Pancreas (tissue), 10 donors: ENCODE measurements at regions not wholly inside any gene's neighbourhood (a gene's known extent, or its start where the extent isn't known, plus 50 kb on each side); places are given as distances from the start of the nearest gene placed in this dataset.

ENCODE experiments used
- ATAC-seq, 4 donors: fragments of 200-7000 bp; cut with Tn5 transposase; one replicate each; pipeline versions ENCODE4 v1.8.0 to v1.9.1; 2020; ENCODE audit warnings: mild to moderate bottlenecking in 4 of 4, moderate library complexity in 4 of 4
- DNase-seq, 6 donors: peaks; one replicate each; pipeline ENCODE4 v3.0.0-alpha.2; 2020
- FAIRE-seq: peaks from 2 replicates; lab custom pipeline; 2012; peaks lifted over from hg19 to GRCh38; lab: Jason Lieb, UNC
- H3K27ac ChIP-seq, 4 donors: fragments of 200-600 bp; sonication (generic); 1 replicate in 3 of 4; 2 replicates in 1 of 4; pipeline versions ENCODE4 v1.5.0 to v1.8.0; 2020
- H3K27me3 ChIP-seq, 4 donors: fragments of 200-600 bp; one replicate each; pipeline ENCODE4 v1.8.0; 2021
- H3K36me3 ChIP-seq, 3 donors: fragments of 200-600 bp; sonication (generic) in 1 of 3; one replicate each; pipeline versions ENCODE4 v1.5.0 to v1.8.0; 2020 to 2021
- H3K4me1 ChIP-seq, 3 donors: fragments of 200-600 bp; one replicate each; pipeline ENCODE4 v1.8.0; 2021
- H3K4me3 ChIP-seq, 4 donors: fragments of 200-600 bp; sonication (generic) in 2 of 4; one replicate each; pipeline versions ENCODE4 v1.5.0 to v1.8.0; 2020 to 2021
- H3K9me3 ChIP-seq, 4 donors: fragments of 200-600 bp; one replicate each; pipeline ENCODE4 v1.8.0; 2021
- CTCF ChIP-seq, 4 donors: fragments of 200-600 bp; sonication (generic) in 3 of 4; IDR thresholded peaks; one replicate each; pipeline versions ENCODE4 v1.5.0 to v1.8.0; 2021; ENCODE audit warnings: antibody characterized with exemption in 4 of 4
- WGBS, 2 donors: extraction: QIAGEN DNeasy Blood & Tissue Kit; methylation state at CpG; one replicate each; pipeline ENCODE4 v1.1.7; 2013; 5-methylcytosine and 5-hydroxymethylcytosine counted together
- intact Hi-C, 3 donors: fragments of 100-400 bp; cut with DNase I; formaldehyde crosslinking; loops; one replicate each; pipeline versions ENCODE4 v1.11.1 to v1.14.2; 2022
- donor health status: healthy with polysubstance abuse.
- donor health status: DM: no; HTN: no; CAD: no; lungs with moderate emphysema.
- donor health status: DM: no; HTN: no; CAD: no.
- donor health status: control.
- donor health status: control.
- donor health status: Bipolar disorder and iron deficiency.
- donor health status: DM: yes; HTN: yes; CAD: no.
- donor health status: DM: no; HTN: no; CAD: no.
- donor health status: DM: no; HTN: no; CAD: no.
- donor health status: DM: yes; HTN: yes; CAD: no.

GRCh38 chr5:148897842-148898241 lies 71.4 kb downstream of the ADRB2 start:
- H3K4me1 ChIP-seq: no peaks in the 10 kb centered on the region
- H3K27ac ChIP-seq: no peak overlapping the region
- DNase-seq: no peak
- no peaks in the 10 kb centered on the region for H3K9me3 ChIP-seq
- H3K4me3 ChIP-seq: no peak overlapping the region
- FAIRE-seq: no peak
- H3K36me3 ChIP-seq: no peaks in the 10 kb centered on the region
- no peak for TF ChIP-seq CTCF (IDR thresholded peaks at IDR 0.05)
- 76 to 81% methylated on average over 9 of the region's 9 CpGs for WGBS, 2 donors
- ATAC-seq: no peak
- intact Hi-C loops: no loop called here
- H3K27me3 ChIP-seq: no peaks in the 10 kb centered on the region

- no peaks in the 10 kb centered on the region for H3K9me3 ChIP-seq
- H3K27me3 ChIP-seq: no peaks in the 10 kb centered on the region
- no peak for ATAC-seq
- no peak overlapping the region for H3K27ac ChIP-seq
- FAIRE-seq: no peak
- intact Hi-C loops: no loop called here
- H3K4me3 ChIP-seq: no peak overlapping the region
- DNase-seq: no peak
- no peaks in the 10 kb centered on the region for H3K36me3 ChIP-seq
- no peaks in the 10 kb centered on the region for H3K4me1 ChIP-seq
- WGBS, 2 donors: 88 to 94% methylated on average over 2 of the region's 2 CpGs
- TF ChIP-seq CTCF (IDR thresholded peaks at IDR 0.05): no peak
Observed at GRCh38 chr5:148898413-148899075, 72.1 kb downstream of the ADRB2 start.

GRCh38 chr5:148899993-148900392 lies 73.6 kb downstream of the ADRB2 start:
- no peaks in the 10 kb centered on the region for H3K9me3 ChIP-seq
- no peaks in the 10 kb centered on the region for H3K4me1 ChIP-seq
- intact Hi-C loops: no loop called here
- DNase-seq: no peak
- H3K27me3 ChIP-seq: no peaks in the 10 kb centered on the region
- H3K27ac ChIP-seq: no peak overlapping the region
- WGBS, 2 donors: 74 to 79% methylated on average over 3 of the region's 3 CpGs
- no peaks in the 10 kb centered on the region for H3K36me3 ChIP-seq
- no peak overlapping the region for H3K4me3 ChIP-seq
- ATAC-seq: no peak
- FAIRE-seq: no peak
- no peak for TF ChIP-seq CTCF (IDR thresholded peaks at IDR 0.05)

DNA sequence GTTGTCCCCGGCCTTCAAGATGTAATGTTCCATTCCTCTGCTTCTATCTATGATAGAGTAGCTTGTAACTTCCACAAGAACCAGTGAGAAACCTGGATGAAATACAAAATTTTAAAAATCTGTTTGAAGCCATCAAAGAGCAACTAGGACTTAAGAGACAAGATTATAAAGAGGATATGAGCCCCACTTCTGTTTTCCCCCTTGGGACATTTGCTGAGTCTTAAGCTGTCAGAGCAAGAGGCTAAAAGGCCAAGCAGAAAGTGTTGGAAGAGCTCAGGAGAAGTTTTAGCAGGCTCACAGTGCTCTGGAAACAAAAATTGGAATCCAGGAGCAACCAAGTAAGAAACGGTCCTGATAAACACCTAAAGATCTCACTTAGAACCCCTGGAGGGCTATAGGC lies 76.1 kb downstream of the ADRB2 start:
- DNase-seq (no peak), FAIRE-seq (no peak), ATAC-seq (no peak)
- 61 to 62% methylated on average over 2 of the region's 2 CpGs for WGBS, 2 donors
- no peak overlapping the region for H3K4me3 ChIP-seq
- intact Hi-C loops: no loop called here
- H3K4me1 ChIP-seq: no peaks in the 10 kb centered on the region
- H3K9me3 ChIP-seq: no peaks in the 10 kb centered on the region
- no peaks in the 10 kb centered on the region for H3K27me3 ChIP-seq
- no peak for TF ChIP-seq CTCF (IDR thresholded peaks at IDR 0.05)
- H3K27ac ChIP-seq: no peak overlapping the region
- H3K36me3 ChIP-seq: no peaks in the 10 kb centered on the region

GRCh38 chr5:148903587-148903986 lies 77.2 kb downstream of the ADRB2 start:
- no peaks in the 10 kb centered on the region for H3K36me3 ChIP-seq
- no peak for ATAC-seq
- no peak for TF ChIP-seq CTCF (IDR thresholded peaks at IDR 0.05)

More at GRCh38 chr5:148903587-148903986, 77.2 kb downstream of the ADRB2 start:
- DNase-seq (no peak), FAIRE-seq (no peak)
- no peak overlapping the region for H3K4me3 ChIP-seq
- intact Hi-C loops: no loop called here
- no peaks in the 10 kb centered on the region for H3K4me1 ChIP-seq
- no peaks in the 10 kb centered on the region for H3K27me3 ChIP-seq
- 77 to 85% methylated on average over 2 of the region's 2 CpGs for WGBS, 2 donors
- no peak overlapping the region for H3K27ac ChIP-seq
- H3K9me3 ChIP-seq: no peaks in the 10 kb centered on the region
